ENCODE measurements at regions not wholly inside any gene's neighbourhood (a gene's known extent, or its start where the extent isn't known, plus 50 kb on each side); places are given as distances from the start of the nearest gene placed in this dataset.

DNA sequence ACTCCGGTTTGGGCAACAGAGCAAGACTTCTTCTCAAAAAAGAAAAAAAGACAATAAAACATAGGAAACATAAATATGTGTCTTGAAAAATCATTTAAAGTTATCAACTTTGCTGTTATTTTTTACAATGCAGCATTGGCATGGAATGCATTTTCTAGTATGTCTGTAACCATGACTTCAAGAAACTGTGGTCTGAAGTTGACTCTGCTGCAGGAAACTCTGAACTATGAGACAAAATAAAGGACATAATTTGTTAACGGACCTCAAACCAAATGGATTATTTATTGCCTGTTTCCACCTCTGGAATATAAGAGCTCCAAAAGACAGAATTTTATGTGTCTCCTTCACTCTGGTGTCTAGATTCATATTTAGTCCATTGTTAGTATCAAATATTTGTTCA, 79.1 kb downstream of the TRIB2 start:
- no peaks in the 10 kb centered on the region for H3K9me3 ChIP-seq
- H3K27ac ChIP-seq: no peak overlapping the region
- 33% methylated on average over 2 of the region's 2 CpGs for WGBS (ENCODE audit: insufficient coverage, low coverage, low lambda C conversion rate, missing lambda C conversion rate)
- TF ChIP-seq POLR2A (IDR thresholded peaks at IDR 0.05): no peak
- TF ChIP-seq, protein P1, sequence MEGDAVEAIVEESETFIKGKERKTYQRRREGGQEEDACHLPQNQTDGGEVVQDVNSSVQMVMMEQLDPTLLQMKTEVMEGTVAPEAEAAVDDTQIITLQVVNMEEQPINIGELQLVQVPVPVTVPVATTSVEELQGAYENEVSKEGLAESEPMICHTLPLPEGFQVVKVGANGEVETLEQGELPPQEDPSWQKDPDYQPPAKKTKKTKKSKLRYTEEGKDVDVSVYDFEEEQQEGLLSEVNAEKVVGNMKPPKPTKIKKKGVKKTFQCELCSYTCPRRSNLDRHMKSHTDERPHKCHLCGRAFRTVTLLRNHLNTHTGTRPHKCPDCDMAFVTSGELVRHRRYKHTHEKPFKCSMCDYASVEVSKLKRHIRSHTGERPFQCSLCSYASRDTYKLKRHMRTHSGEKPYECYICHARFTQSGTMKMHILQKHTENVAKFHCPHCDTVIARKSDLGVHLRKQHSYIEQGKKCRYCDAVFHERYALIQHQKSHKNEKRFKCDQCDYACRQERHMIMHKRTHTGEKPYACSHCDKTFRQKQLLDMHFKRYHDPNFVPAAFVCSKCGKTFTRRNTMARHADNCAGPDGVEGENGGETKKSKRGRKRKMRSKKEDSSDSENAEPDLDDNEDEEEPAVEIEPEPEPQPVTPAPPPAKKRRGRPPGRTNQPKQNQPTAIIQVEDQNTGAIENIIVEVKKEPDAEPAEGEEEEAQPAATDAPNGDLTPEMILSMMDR (IDR thresholded peaks at IDR 0.05): no peak
- no peaks in the 10 kb centered on the region for H3K27me3 ChIP-seq
- H3K4me3 ChIP-seq: no peak overlapping the region
- intact Hi-C loops (cut with DNase I): no loop called here
- no peak for ATAC-seq
- no peak for DNase-seq
- H3K4me1 ChIP-seq: no peaks in the 10 kb centered on the region
- H3K36me3 ChIP-seq: no peaks in the 10 kb centered on the region

DNA sequence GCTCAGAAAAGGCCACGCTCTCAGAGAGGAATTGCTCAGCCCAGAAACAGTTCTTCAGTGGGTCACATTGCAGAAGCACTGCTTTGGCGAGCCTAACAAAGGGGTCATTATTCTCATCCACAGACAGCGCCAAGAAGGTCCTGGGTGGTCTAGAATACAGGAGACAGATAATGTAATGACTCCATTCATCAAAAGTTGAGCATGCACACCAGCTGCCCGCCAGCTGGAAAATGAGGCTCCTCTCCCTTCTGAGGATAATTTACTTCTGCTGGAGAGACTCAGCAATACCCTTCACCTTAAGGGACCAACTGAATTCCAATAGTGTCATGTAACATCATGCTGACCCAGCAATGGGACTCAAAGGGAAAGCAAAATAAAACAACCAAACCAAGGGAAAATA, 79.9 kb downstream of the TRIB2 start:
- no peak for ATAC-seq
- WGBS (ENCODE audit: insufficient coverage, low coverage, low lambda C conversion rate, missing lambda C conversion rate): 74% methylated on average over 4 of the region's 4 CpGs
- Histone ChIP-seq H3K27ac (no peak overlapping the region), H3K9me3 (no peaks in the 10 kb centered on the region), H3K4me1 (no peaks in the 10 kb centered on the region), H3K4me3 (no peak overlapping the region), H3K36me3 (no peaks in the 10 kb centered on the region), H3K27me3 (no peaks in the 10 kb centered on the region)
- DNase-seq: no peak
- no peak for TF ChIP-seq POLR2A (IDR thresholded peaks at IDR 0.05)
- TF ChIP-seq, protein P1 (IDR thresholded peaks at IDR 0.05): no peak
- intact Hi-C loops (cut with DNase I): no loop called here

DNA sequence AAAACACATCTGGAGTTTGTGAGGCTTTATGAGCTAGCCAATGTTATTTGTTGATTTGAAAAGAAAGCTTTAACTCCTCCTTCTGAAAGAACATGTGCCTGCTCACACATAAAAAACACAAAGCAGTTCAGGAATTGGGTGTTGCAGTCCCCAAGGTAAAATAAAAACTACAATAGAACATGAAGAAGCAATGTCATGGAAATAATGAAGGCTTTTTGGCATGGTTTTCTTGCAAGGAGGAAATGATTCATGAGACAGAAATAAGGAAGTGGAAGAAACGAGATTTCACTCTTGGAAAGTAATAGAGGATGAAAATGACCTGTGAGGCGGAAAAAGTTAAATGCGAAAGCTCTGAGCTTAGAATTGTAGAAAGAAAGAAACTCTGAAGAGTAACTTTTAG, 81.1 kb downstream of the TRIB2 start:
- intact Hi-C loops (cut with DNase I): no loop called here

DNA sequence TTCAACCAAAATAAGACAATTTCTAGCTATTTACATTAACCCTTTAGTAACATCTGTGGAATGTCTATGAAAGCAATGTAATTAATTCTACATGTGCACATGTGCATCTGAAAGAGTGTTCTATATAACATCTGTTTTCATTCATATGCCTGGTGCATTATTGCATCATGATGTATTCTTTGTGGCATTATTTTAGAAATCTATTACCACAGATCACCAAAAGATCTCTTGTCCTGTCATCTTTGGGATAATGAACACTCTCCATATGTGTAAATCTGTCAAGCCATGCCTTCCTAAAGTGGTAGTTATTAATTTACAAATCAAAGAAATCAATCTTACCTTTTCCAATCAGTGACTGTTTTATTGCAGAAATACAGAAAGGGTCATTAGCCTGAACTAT, 86.9 kb downstream of the TRIB2 start:
- Histone ChIP-seq H3K27ac (no peak overlapping the region), H3K36me3 (no peaks in the 10 kb centered on the region), H3K4me1 (no peaks in the 10 kb centered on the region), H3K4me3 (no peak overlapping the region), H3K9me3 (no peaks in the 10 kb centered on the region), H3K27me3 (no peaks in the 10 kb centered on the region)
- no peak for DNase-seq
- ATAC-seq: no peak
- intact Hi-C loops (cut with DNase I): no loop called here
- TF ChIP-seq, protein P1 (IDR thresholded peaks at IDR 0.05): no peak
- TF ChIP-seq POLR2A (IDR thresholded peaks at IDR 0.05): no peak

More for the DNA sequence above, 81.1 kb downstream of the TRIB2 start:
- Histone ChIP-seq H3K27ac (no peak overlapping the region), H3K27me3 (no peaks in the 10 kb centered on the region), H3K36me3 (no peaks in the 10 kb centered on the region), H3K4me3 (no peak overlapping the region), H3K9me3 (no peaks in the 10 kb centered on the region), H3K4me1 (no peaks in the 10 kb centered on the region)
- ATAC-seq (peak in 3 of 4 donors; percentile 28 to 69 (median 42)), DNase-seq (no peak)
- TF ChIP-seq POLR2A (IDR thresholded peaks at IDR 0.05): no peak
- TF ChIP-seq, protein P1 (IDR thresholded peaks at IDR 0.05): no peak
- 24% methylated on average over 3 of the region's 3 CpGs for WGBS (ENCODE audit: insufficient coverage, low coverage, low lambda C conversion rate, missing lambda C conversion rate)

Data from right lobe of liver (tissue), 6 donors.